H9 (cell line): ENCODE measurements at regions not wholly inside any gene's neighbourhood (a gene's known extent, or its start where the extent isn't known, plus 50 kb on each side); places are given as distances from the start of the nearest gene placed in this dataset.

Experiments used
- DNase-seq: peaks from one replicate; pipeline ENCODE4 v3.0.0-alpha.2; 2017
- H2AFZ ChIP-seq: one replicate; pipeline ENCODE4 v1.6.1; 2013; ENCODE audit warnings: mild to moderate bottlenecking, low read length, control low read depth, moderate library complexity
- H2AK5ac ChIP-seq: 2 replicates; pipeline ENCODE4 v1.6.1; 2013; ENCODE audit warnings: low read length, control low read depth, mixed read lengths; ENCODE audit not compliant: insufficient read length
- H2BK120ac ChIP-seq: one replicate; pipeline ENCODE4 v1.6.1; 2013; ENCODE audit warnings: low read depth, mild to moderate bottlenecking, low read length, control low read depth, inconsistent platforms; ENCODE audit not compliant: poor library complexity, severe bottlenecking
- H2BK12ac ChIP-seq: 2 replicates; pipeline ENCODE4 v1.6.1; 2013; ENCODE audit warnings: low read length, control low read depth, mixed read lengths, low read depth; ENCODE audit not compliant: insufficient read length
- H2BK15ac ChIP-seq: 2 replicates; pipeline ENCODE4 v1.6.1; 2013; ENCODE audit warnings: low read depth, low read length, control low read depth
- H2BK20ac ChIP-seq: one replicate; pipeline ENCODE4 v1.6.1; 2013; ENCODE audit warnings: low read depth, mild to moderate bottlenecking, low read length, control low read depth, inconsistent platforms; ENCODE audit not compliant: poor library complexity, severe bottlenecking
- H2BK5ac ChIP-seq: 2 replicates; pipeline ENCODE4 v1.6.1; 2013; ENCODE audit warnings: low read length, control low read depth, mixed read lengths; ENCODE audit not compliant: insufficient read length
- H3K14ac ChIP-seq: 2 replicates; pipeline ENCODE4 v1.6.1; 2013; ENCODE audit warnings: low read length, control low read depth; ENCODE audit not compliant: insufficient read depth
- H3K18ac ChIP-seq: 2 replicates; pipeline ENCODE4 v1.6.1; 2013; ENCODE audit warnings: low read depth, mild to moderate bottlenecking, mixed read lengths, low read length, control low read depth; ENCODE audit not compliant: insufficient read length
- H3K23ac ChIP-seq: 2 replicates; pipeline ENCODE4 v1.6.1; 2013; ENCODE audit warnings: low read length, control low read depth, mixed read lengths, low read depth; ENCODE audit not compliant: insufficient read length
- H3K23me2 ChIP-seq: 2 replicates; pipeline ENCODE4 v1.6.1; 2013; ENCODE audit warnings: low read depth, mild to moderate bottlenecking, mixed read lengths, low read length, control low read depth; ENCODE audit not compliant: insufficient read length, poor library complexity, severe bottlenecking
- H3K27ac ChIP-seq: 2 replicates; pipeline ENCODE4 v1.5.1; 2013; ENCODE audit warnings: low read length, control low read depth, mixed read lengths, low read depth; ENCODE audit not compliant: insufficient read length
- H3K27me3 ChIP-seq: 2 replicates; pipeline ENCODE4 v1.6.1; 2013; ENCODE audit warnings: low read length, control low read depth, inconsistent platforms; ENCODE audit not compliant: insufficient read depth
- H3K4ac ChIP-seq: 2 replicates; pipeline ENCODE4 v1.6.1; 2013; ENCODE audit warnings: low read depth, mild to moderate bottlenecking, control low read depth, inconsistent platforms, low read length, moderate library complexity
- H3K4me1 ChIP-seq: 2 replicates; pipeline ENCODE4 v1.6.1; 2013; ENCODE audit warnings: low read length, control low read depth, inconsistent platforms; ENCODE audit not compliant: insufficient read depth
- H3K4me2 ChIP-seq: 2 replicates; pipeline ENCODE4 v1.6.1; 2013; ENCODE audit warnings: low read length, control low read depth, mixed read lengths; ENCODE audit not compliant: insufficient read length, insufficient read depth
- H3K56ac ChIP-seq: 2 replicates; pipeline ENCODE4 v1.6.1; 2013; ENCODE audit warnings: low read depth, mild to moderate bottlenecking, mixed read lengths, low read length, control low read depth; ENCODE audit not compliant: insufficient read length
- H3K79me1 ChIP-seq: 2 replicates; pipeline ENCODE4 v1.6.1; 2013; ENCODE audit warnings: low read depth, mild to moderate bottlenecking, moderate library complexity, low read length, control low read depth, inconsistent platforms; ENCODE audit not compliant: insufficient read depth, poor library complexity, severe bottlenecking
- H3K79me2 ChIP-seq: 2 replicates; pipeline ENCODE4 v1.6.1; 2013; ENCODE audit warnings: low read length, control low read depth, inconsistent platforms; ENCODE audit not compliant: insufficient read depth
- H3K9ac ChIP-seq: 2 replicates; pipeline ENCODE4 v1.6.1; 2013; ENCODE audit warnings: low read length, control low read depth, mixed read lengths; ENCODE audit not compliant: insufficient read length; ENCODE audit errors: extremely low read depth
- H3K9me3 ChIP-seq: one replicate; pipeline ENCODE4 v1.6.1; 2013; ENCODE audit warnings: low read depth, low read length, inconsistent platforms; ENCODE audit not compliant: control insufficient read depth
- H3T11ph ChIP-seq: one replicate; pipeline ENCODE4 v1.6.1; 2013; ENCODE audit warnings: mild to moderate bottlenecking, low read length, control low read depth, inconsistent platforms
- H4K20me1 ChIP-seq: one replicate; pipeline ENCODE4 v1.6.1; 2013; ENCODE audit not compliant: control insufficient read depth, insufficient read length, insufficient read depth
- H4K5ac ChIP-seq: 2 replicates; pipeline ENCODE4 v1.6.1; 2013; ENCODE audit warnings: low read depth, mild to moderate bottlenecking, mixed read lengths, low read length, control low read depth; ENCODE audit not compliant: insufficient read length
- H4K8ac ChIP-seq: replicated peaks from 2 replicates; pipeline ENCODE4 v1.6.1; 2013; ENCODE audit warnings: low read length, control low read depth, mixed read lengths, low read depth; ENCODE audit not compliant: insufficient read length
- H4K91ac ChIP-seq: 2 replicates; pipeline ENCODE4 v1.6.1; 2013; ENCODE audit warnings: low read depth, mild to moderate bottlenecking, moderate library complexity, mixed read lengths, low read length, control low read depth; ENCODE audit not compliant: insufficient read length
- H3K27ac Mint-ChIP-seq, 3 experiments: 2 replicates in 2 of 3; 3 replicates in 1 of 3; pipeline ENCODE4 v1.8.0; 2020 to 2021; ENCODE audit warnings: mixed read lengths in 3 of 3, mild to moderate bottlenecking in 1 of 3, moderate library complexity in 1 of 3
- H3K27me3 Mint-ChIP-seq: 2 replicates; pipeline ENCODE4 v1.8.0; 2021; ENCODE audit warnings: low read depth, mild to moderate bottlenecking, moderate library complexity, mixed read lengths
- H3K36me3 Mint-ChIP-seq, 3 experiments: 2 replicates in 2 of 3; 3 replicates in 1 of 3; pipeline ENCODE4 v1.8.0; 2020 to 2021; ENCODE audit warnings: low read depth in 3 of 3, mixed read lengths in 3 of 3; ENCODE audit not compliant: insufficient read depth in 1 of 3
- H3K4me1 Mint-ChIP-seq, 2 experiments: 2 replicates each; pipeline ENCODE4 v1.8.0; 2020; ENCODE audit warnings: mixed read lengths in 2 of 2
- H3K4me3 Mint-ChIP-seq, 2 experiments: 2 replicates in 1 of 2; 3 replicates in 1 of 2; pipeline ENCODE4 v1.8.0; 2020 to 2021; ENCODE audit warnings: mild to moderate bottlenecking in 2 of 2, mixed read lengths in 2 of 2, moderate library complexity in 1 of 2
- H3K9me3 Mint-ChIP-seq, 2 experiments: 2 replicates in 1 of 2; 3 replicates in 1 of 2; pipeline ENCODE4 v1.8.0; 2020; ENCODE audit warnings: mild to moderate bottlenecking in 2 of 2, mixed read lengths in 2 of 2, moderate library complexity in 1 of 2
- CTCF ChIP-seq: fragments of 200-600 bp; sonication (generic); conservative IDR thresholded peaks from 3 replicates; pipeline ENCODE4 v1.8.0; 2021; ENCODE audit warnings: antibody characterized with exemption, mild to moderate bottlenecking
- WGBS: extraction: QIAGEN DNeasy Blood & Tissue Kit; methylation state at CpG from one replicate; pipeline ENCODE4 v1.1.7; 2013; ENCODE audit warnings: missing lambda C conversion rate, low lambda C conversion rate, mixed read lengths; ENCODE audit not compliant: insufficient read length; ENCODE audit errors: extremely low coverage; 5-methylcytosine and 5-hydroxymethylcytosine counted together

- H3K18ac ChIP-seq: no peak overlapping the region
- WGBS: no CpG with 5 or more reads among the region's 2 CpGs
- no peak overlapping the region for H2AK5ac ChIP-seq
- H4K8ac ChIP-seq: no peak overlapping the region
- no peaks in the 10 kb centered on the region for H3K4me1 ChIP-seq
- H3K79me1 ChIP-seq: no peaks in the 10 kb centered on the region
- H3K4ac ChIP-seq: no peak overlapping the region
- no peak overlapping the region for H4K91ac ChIP-seq
- Mint-ChIP-seq H3K27me3 (peaks cover 10% of the 10 kb centered on the region), H3K4me1 (peaks cover 14 to 20% of the 10 kb centered on the region in 2 experiments), H3K36me3 (peaks cover 2 to 18% (median 8%) of the 10 kb centered on the region in 3 experiments; a peak in 6 of 7 replicates), H3K4me3 (no peak overlapping the region), H3K9me3 (peaks cover 20 to 26% of the 10 kb centered on the region in 2 experiments), H3K27ac (no peak overlapping the region)
- H2BK15ac ChIP-seq: no peak overlapping the region
- H3K9ac ChIP-seq: no peak overlapping the region
- no peaks in the 10 kb centered on the region for H4K20me1 ChIP-seq
- H3K27ac ChIP-seq: no peak overlapping the region
- no peak overlapping the region for H2BK120ac ChIP-seq
- H3K27me3 ChIP-seq: no peaks in the 10 kb centered on the region
- no peak for DNase-seq
- H3K9me3 ChIP-seq: no peaks in the 10 kb centered on the region
- H2BK5ac ChIP-seq: no peak overlapping the region
- no peak overlapping the region for H3K14ac ChIP-seq
- no peak overlapping the region for H3K4me2 ChIP-seq
- H3T11ph ChIP-seq: no peak overlapping the region
- no peak overlapping the region for H2BK20ac ChIP-seq
- H3K56ac ChIP-seq: no peak overlapping the region
- H3K23me2 ChIP-seq: no peaks in the 10 kb centered on the region
- no peak overlapping the region for H2AFZ ChIP-seq
- no peak overlapping the region for H2BK12ac ChIP-seq
- no peak overlapping the region for H4K5ac ChIP-seq
- TF ChIP-seq CTCF: no peak
- no peak overlapping the region for H3K23ac ChIP-seq
- no peaks in the 10 kb centered on the region for H3K79me2 ChIP-seq
Observed at GRCh38 chr1:229810961-229811360, 184.9 kb downstream of the URB2 start.
